Right ventricle myocardium superior (tissue), 1 donor: ENCODE measurements at regions not wholly inside any gene's neighbourhood (a gene's known extent, or its start where the extent isn't known, plus 50 kb on each side); places are given as distances from the start of the nearest gene placed in this dataset.

Source experiments
- ATAC-seq: fragments of 200-7000 bp; cut with Tn5 transposase; one replicate; pipeline ENCODE4 v1.9.1; 2020; ENCODE audit warnings: mild to moderate bottlenecking; ENCODE audit not compliant: poor library complexity
- DNase-seq: peaks from one replicate; pipeline ENCODE4 v3.0.0-alpha.2; 2020
- intact Hi-C: fragments of 100-400 bp; cut with DNase I; formaldehyde crosslinking; loops from one replicate; pipeline ENCODE4 v1.11.2; 2022
- donor health status: DM: no; HTN: yes; CAD: no; lungs with severe emphysema.

- intact Hi-C loops = no loop called here
- DNase-seq (no peak), ATAC-seq (no peak)
Observed at GRCh38 chr7:155209478-155210319, 88.0 kb upstream of the INSIG1 start.

- DNase-seq = no peak
- ATAC-seq = no peak
- intact Hi-C loops = no loop called here
Observed at GRCh38 chr7:155210356-155210755, 87.3 kb upstream of the INSIG1 start.

GRCh38 chr7:155211173-155211572, 86.5 kb upstream of the INSIG1 start:
- intact Hi-C loops = no loop called here
- ATAC-seq (no peak), DNase-seq (no peak)

GRCh38 chr7:155211761-155212160, 85.9 kb upstream of the INSIG1 start:
- no peak for DNase-seq

GRCh38 chr7:155212301-155213015, 85.2 kb upstream of the INSIG1 start:
- DNase-seq (no peak), ATAC-seq (no peak)
- intact Hi-C loops = no loop called here

More at GRCh38 chr7:155211761-155212160, 85.9 kb upstream of the INSIG1 start:
- ATAC-seq = no peak
- intact Hi-C loops = no loop called here

GRCh38 chr7:155213385-155213784, 84.3 kb upstream of the INSIG1 start:
- ATAC-seq = no peak
- no peak for DNase-seq
- intact Hi-C loops = no loop called here

GRCh38 chr7:155213955-155214740, 83.5 kb upstream of the INSIG1 start:
- DNase-seq = no peak
- no peak for ATAC-seq
- intact Hi-C loops = no loop called here

- no peak for DNase-seq
- intact Hi-C loops = no loop called here
- ATAC-seq = no peak
Observed at GRCh38 chr7:155215576-155216325, 81.9 kb upstream of the INSIG1 start.

GRCh38 chr7:155216475-155217272, 81.0 kb upstream of the INSIG1 start:
- intact Hi-C loops = no loop called here
- DNase-seq (no peak), ATAC-seq (no peak)

GRCh38 chr7:155217634-155218033, 80.0 kb upstream of the INSIG1 start:
- DNase-seq = no peak
- ATAC-seq = no peak
- intact Hi-C loops = no loop called here

GRCh38 chr7:155218276-155219153, 79.2 kb upstream of the INSIG1 start:
- intact Hi-C loops = no loop called here
- ATAC-seq = no peak
- no peak for DNase-seq

GRCh38 chr7:155219154-155219531, 78.5 kb upstream of the INSIG1 start:
- intact Hi-C loops = no loop called here
- DNase-seq = no peak
- ATAC-seq = no peak

- DNase-seq (no peak), ATAC-seq (no peak)
- intact Hi-C loops = no loop called here
Observed at GRCh38 chr7:155219947-155220769, 77.5 kb upstream of the INSIG1 start.

- intact Hi-C loops = no loop called here
Observed at GRCh38 chr7:155220903-155221302, 76.8 kb upstream of the INSIG1 start.

GRCh38 chr7:155221547-155221946, 76.1 kb upstream of the INSIG1 start:
- no peak for ATAC-seq
- DNase-seq = no peak
- intact Hi-C loops = no loop called here

More at GRCh38 chr7:155220903-155221302, 76.8 kb upstream of the INSIG1 start:
- ATAC-seq (no peak), DNase-seq (no peak)

GRCh38 chr7:155222061-155222460, 75.6 kb upstream of the INSIG1 start:
- ATAC-seq (no peak), DNase-seq (no peak)
- intact Hi-C loops = no loop called here
